Astrocyte (in vitro differentiated cells and primary cell): ENCODE measurements at regions not wholly inside any gene's neighbourhood (a gene's known extent, or its start where the extent isn't known, plus 50 kb on each side); places are given as distances from the start of the nearest gene placed in this dataset.

ENCODE experiments used
- EZH2 ChIP-seq: IDR thresholded peaks from 2 replicates; pipeline ENCODE4 v1.6.1; 2012; ENCODE audit warnings: mild to moderate bottlenecking, low read length, inconsistent platforms; ENCODE audit not compliant: insufficient read depth
- TF ChIP-seq, protein P1 (sequence below): IDR thresholded peaks from 2 replicates; pipeline ENCODE4 v1.5.1; 2011; ENCODE audit warnings: low read depth, mild to moderate bottlenecking, inconsistent platforms, low read length, moderate library complexity; ENCODE audit not compliant: insufficient read depth

DNA sequence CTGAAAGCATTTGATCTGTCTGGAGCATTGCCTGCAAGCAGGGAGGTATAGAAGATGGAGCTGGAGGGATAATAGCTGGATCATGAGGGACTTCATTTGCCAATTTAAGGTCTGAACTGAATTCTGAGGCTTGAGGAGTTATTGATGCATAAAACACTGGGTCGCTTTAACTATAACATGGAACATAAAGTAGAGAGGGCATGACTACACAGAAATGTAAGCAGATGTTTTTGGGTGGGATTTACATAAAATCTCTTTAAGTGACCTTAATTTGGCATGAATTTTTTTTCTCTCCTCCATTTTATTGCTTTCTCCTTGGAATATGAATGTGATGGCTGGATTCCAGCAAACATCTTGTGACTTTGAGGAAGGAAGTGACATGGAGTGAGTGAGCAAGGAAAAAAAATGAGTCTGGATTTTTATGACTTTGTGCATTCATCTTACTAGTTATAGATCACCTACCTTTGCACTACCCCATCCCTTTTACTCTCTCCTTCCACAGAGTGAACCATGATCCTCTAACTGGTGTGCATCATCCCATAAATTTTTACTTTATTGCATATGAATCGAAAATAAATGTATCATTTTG lies 356.0 kb downstream of the DUSP6 start:
- TF ChIP-seq, protein P1, sequence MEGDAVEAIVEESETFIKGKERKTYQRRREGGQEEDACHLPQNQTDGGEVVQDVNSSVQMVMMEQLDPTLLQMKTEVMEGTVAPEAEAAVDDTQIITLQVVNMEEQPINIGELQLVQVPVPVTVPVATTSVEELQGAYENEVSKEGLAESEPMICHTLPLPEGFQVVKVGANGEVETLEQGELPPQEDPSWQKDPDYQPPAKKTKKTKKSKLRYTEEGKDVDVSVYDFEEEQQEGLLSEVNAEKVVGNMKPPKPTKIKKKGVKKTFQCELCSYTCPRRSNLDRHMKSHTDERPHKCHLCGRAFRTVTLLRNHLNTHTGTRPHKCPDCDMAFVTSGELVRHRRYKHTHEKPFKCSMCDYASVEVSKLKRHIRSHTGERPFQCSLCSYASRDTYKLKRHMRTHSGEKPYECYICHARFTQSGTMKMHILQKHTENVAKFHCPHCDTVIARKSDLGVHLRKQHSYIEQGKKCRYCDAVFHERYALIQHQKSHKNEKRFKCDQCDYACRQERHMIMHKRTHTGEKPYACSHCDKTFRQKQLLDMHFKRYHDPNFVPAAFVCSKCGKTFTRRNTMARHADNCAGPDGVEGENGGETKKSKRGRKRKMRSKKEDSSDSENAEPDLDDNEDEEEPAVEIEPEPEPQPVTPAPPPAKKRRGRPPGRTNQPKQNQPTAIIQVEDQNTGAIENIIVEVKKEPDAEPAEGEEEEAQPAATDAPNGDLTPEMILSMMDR, result no peak
- no peak for TF ChIP-seq EZH2
